HCT116 (cell line): ENCODE measurements at regions not wholly inside any gene's neighbourhood (a gene's known extent, or its start where the extent isn't known, plus 50 kb on each side); places are given as distances from the start of the nearest gene placed in this dataset.

ENCODE experiments used
- CTCF ChIP-seq, 3 experiments: fragments of 200-600 bp in 1 of 3; sonication (generic) in 1 of 3; IDR thresholded peaks in 2 of 3; conservative IDR thresholded peaks in 1 of 3; 2 replicates each; pipeline ENCODE4 v1.5.1; 2012 to 2017; ENCODE audit warnings: low read depth in 2 of 3, low read length in 2 of 3, antibody characterized with exemption in 1 of 3, borderline replicate concordance in 1 of 3, control low read depth in 1 of 3, mild to moderate bottlenecking in 1 of 3, mixed read lengths in 1 of 3, mixed run types in 1 of 3, moderate library complexity in 1 of 3; ENCODE audit not compliant: insufficient read depth in 1 of 3
- EZH2phosphoT487 ChIP-seq: fragments of 200-600 bp; IDR thresholded peaks from 2 replicates; pipeline ENCODE4 v1.6.1; 2018; ENCODE audit warnings: antibody characterized with exemption, borderline replicate concordance
- JUND ChIP-seq: IDR thresholded peaks from 2 replicates; pipeline ENCODE4 v1.6.1; 2012
- POLR2A ChIP-seq: IDR thresholded peaks from 2 replicates; pipeline ENCODE4 v1.7.0; 2011; ENCODE audit warnings: borderline replicate concordance; ENCODE audit not compliant: insufficient read depth, insufficient read length; ENCODE audit errors: extremely low read depth
- RAD21 ChIP-seq: IDR thresholded peaks from 2 replicates; pipeline ENCODE4 v1.6.1; 2012; ENCODE audit warnings: low read depth, mild to moderate bottlenecking
- YY1 ChIP-seq: IDR thresholded peaks from 2 replicates; pipeline ENCODE4 v1.6.1; 2011; ENCODE audit warnings: low read length, low read depth, moderate library complexity, mild to moderate bottlenecking; ENCODE audit not compliant: insufficient replicate concordance; ENCODE audit errors: extremely low read depth

- TF ChIP-seq POLR2A (no peak), RAD21 (no peak), YY1 (no peak), CTCF (IDR thresholded peaks at IDR 0.05 in 2 of 3, conservative IDR thresholded peaks at IDR 0.05 in 1 of 3; ENCODE audit: borderline replicate concordance in 1 of 3, insufficient read depth in 1 of 3, low read depth in 2 of 3, low read length in 2 of 3) (no peak), JUND (no peak), EZH2phosphoT487 (no peak)
Measured at GRCh38 chr1:187617776-187618175, 789.0 kb downstream of the PLA2G4A start.
